ENCODE measurements at regions not wholly inside any gene's neighbourhood (a gene's known extent, or its start where the extent isn't known, plus 50 kb on each side); places are given as distances from the start of the nearest gene placed in this dataset.

DNA sequence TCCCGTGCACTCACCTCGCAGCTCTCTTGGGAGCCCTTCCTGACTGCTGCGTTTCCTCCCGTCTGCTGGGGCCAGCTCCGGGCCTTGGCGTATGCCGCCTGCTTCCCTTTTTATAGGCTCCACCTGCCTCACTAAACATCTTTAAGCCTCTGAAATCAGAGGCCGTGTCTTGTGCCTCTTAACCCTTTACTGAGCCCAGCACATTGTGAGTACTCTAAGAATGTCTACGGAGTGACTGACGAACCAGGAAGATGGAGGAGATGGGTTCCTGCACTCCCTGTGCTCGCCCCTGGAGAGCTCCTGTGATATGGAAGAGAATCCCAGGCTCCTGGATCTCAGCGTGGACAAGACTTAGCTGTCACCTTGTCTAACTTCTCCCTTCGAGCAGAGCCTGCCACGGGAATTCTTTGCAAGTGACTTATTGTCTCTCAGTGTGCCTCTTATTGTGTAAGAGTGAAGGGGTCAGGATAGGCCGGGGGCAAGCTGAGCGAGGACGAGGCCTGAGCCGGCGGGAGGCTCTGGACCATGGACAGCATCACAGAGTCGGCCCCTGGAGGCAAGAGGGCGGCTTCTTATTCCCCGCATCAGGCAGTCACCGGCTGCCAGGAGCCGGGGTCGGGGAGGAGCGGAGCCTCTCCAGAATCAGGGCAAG lies 70.9 kb upstream of the CCDC167 start:
- no peak for DNase-seq (ENCODE audit: low read depth in 2 of 2)
- Histone ChIP-seq H3K27ac (ENCODE audit: insufficient read depth, low read length) (no peak overlapping the region), H3K9ac (ENCODE audit: insufficient read depth, low read length) (no peak overlapping the region), H3K9me3 (ENCODE audit: control insufficient read depth, insufficient read depth, low read depth, low read length) (no peaks in the 10 kb centered on the region), H3K4me2 (ENCODE audit: extremely low read depth, insufficient read depth, low read length) (no peak overlapping the region), H3K79me2 (ENCODE audit: control insufficient read depth, insufficient read depth, low read length) (no peaks in the 10 kb centered on the region), H3K4me3 (replicated peaks in 1 of 4; ENCODE audit: control extremely low read depth in 1 of 4, insufficient read depth in 1 of 4, low read depth in 3 of 4, low read length in 4 of 4) (no peak overlapping the region), H4K20me1 (ENCODE audit: control insufficient read depth, extremely low read depth, insufficient read depth, low read length) (no peaks in the 10 kb centered on the region), H3K4me1 (ENCODE audit: control insufficient read depth, extremely low read depth, insufficient read depth, low read length) (no peaks in the 10 kb centered on the region), H2AFZ (ENCODE audit: low read length) (no peak overlapping the region), H3K36me3 (ENCODE audit: control insufficient read depth, insufficient read depth, low read length) (no peaks in the 10 kb centered on the region), H3K27me3 (ENCODE audit: control insufficient read depth, insufficient read depth, low read length) (peaks cover 14% of the 10 kb centered on the region)
- TF ChIP-seq, protein P1, sequence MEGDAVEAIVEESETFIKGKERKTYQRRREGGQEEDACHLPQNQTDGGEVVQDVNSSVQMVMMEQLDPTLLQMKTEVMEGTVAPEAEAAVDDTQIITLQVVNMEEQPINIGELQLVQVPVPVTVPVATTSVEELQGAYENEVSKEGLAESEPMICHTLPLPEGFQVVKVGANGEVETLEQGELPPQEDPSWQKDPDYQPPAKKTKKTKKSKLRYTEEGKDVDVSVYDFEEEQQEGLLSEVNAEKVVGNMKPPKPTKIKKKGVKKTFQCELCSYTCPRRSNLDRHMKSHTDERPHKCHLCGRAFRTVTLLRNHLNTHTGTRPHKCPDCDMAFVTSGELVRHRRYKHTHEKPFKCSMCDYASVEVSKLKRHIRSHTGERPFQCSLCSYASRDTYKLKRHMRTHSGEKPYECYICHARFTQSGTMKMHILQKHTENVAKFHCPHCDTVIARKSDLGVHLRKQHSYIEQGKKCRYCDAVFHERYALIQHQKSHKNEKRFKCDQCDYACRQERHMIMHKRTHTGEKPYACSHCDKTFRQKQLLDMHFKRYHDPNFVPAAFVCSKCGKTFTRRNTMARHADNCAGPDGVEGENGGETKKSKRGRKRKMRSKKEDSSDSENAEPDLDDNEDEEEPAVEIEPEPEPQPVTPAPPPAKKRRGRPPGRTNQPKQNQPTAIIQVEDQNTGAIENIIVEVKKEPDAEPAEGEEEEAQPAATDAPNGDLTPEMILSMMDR (conservative IDR thresholded peaks at IDR 0.05 in 1 of 2, IDR thresholded peaks at IDR 0.05 in 1 of 2; ENCODE audit: low read depth in 1 of 2, low read length in 2 of 2), result no peak
- TF ChIP-seq EZH2 (IDR thresholded peaks at IDR 0.05; ENCODE audit: low read length, missing control alignments), result no peak

DNA sequence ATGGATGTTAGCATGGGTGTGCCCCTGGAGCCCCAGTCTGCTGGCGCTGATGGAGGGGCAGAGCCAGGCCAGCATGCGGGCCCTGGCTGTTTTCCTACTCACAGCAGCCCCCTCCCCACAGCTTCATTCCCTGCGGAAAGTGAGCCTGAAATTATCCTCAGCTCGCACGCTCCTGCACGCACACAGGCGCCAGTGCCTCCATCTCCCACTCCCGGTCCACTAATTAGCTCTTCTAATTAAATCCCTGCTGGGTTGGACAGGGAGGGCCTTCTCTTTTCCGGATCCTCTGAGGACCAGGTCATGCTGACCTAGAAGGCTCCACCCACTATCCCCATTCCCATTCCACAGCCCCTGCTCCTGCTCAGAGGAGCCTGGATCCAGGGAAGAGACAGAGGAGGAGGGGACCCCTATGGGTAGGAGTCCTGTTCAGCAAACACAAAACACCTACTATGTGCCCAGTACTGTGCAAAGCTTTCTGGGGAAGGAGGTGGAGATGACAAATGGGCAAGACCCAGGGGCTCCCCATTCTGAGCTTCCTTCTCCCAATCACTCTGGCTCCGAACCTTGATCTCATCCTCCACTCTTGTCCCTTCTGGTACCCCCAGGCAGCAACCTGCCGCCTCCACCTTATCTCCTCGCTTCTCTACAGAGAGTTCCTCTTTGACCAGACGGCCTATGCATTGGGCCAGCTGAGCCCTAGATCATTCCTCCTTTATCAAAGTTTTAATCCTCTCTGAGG lies 70.2 kb upstream of the CCDC167 start:
- no peak for DNase-seq (ENCODE audit: low read depth in 2 of 2)
- no peaks in the 10 kb centered on the region for H3K9me3 ChIP-seq (ENCODE audit: control insufficient read depth, insufficient read depth, low read depth, low read length)
- H3K4me1 ChIP-seq (ENCODE audit: control insufficient read depth, extremely low read depth, insufficient read depth, low read length), result no peaks in the 10 kb centered on the region
- peaks cover 21% of the 10 kb centered on the region for H3K27me3 ChIP-seq (ENCODE audit: control insufficient read depth, insufficient read depth, low read length)
- H2AFZ ChIP-seq (ENCODE audit: low read length), result no peak overlapping the region
- H3K9ac ChIP-seq (ENCODE audit: insufficient read depth, low read length), result no peak overlapping the region
- no peak overlapping the region for H3K4me3 ChIP-seq (replicated peaks in 1 of 4; ENCODE audit: control extremely low read depth in 1 of 4, insufficient read depth in 1 of 4, low read depth in 3 of 4, low read length in 4 of 4)
- no peaks in the 10 kb centered on the region for H4K20me1 ChIP-seq (ENCODE audit: control insufficient read depth, extremely low read depth, insufficient read depth, low read length)
- no peak overlapping the region for H3K27ac ChIP-seq (ENCODE audit: insufficient read depth, low read length)
- no peaks in the 10 kb centered on the region for H3K79me2 ChIP-seq (ENCODE audit: control insufficient read depth, insufficient read depth, low read length)
- no peak for TF ChIP-seq EZH2 (IDR thresholded peaks at IDR 0.05; ENCODE audit: low read length, missing control alignments)
- TF ChIP-seq, protein P1 (conservative IDR thresholded peaks at IDR 0.05 in 1 of 2, IDR thresholded peaks at IDR 0.05 in 1 of 2; ENCODE audit: low read depth in 1 of 2, low read length in 2 of 2), result no peak
- H3K4me2 ChIP-seq (ENCODE audit: extremely low read depth, insufficient read depth, low read length), result no peak overlapping the region
- no peaks in the 10 kb centered on the region for H3K36me3 ChIP-seq (ENCODE audit: control insufficient read depth, insufficient read depth, low read length)

DNA sequence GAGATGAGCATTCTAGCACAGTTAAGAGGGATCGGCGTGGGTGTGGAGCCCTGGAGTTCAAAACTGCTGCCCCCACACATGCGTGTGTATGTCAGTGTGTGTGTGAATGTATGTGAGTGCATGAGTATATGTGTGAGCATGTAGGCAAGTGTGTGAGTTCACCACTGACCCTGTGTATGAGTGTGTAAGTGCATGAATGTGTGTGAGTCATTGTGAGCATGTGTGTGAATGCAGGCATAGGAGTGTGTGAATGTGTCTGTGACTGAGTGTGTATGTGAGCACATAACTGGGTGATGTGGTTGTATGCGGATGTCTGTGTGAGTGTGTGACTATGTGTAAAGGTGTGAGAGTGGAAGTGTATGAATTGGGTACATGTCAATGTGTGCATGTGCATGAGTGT lies 69.6 kb upstream of the CCDC167 start:
- peaks cover 27% of the 10 kb centered on the region for H3K27me3 ChIP-seq (ENCODE audit: control insufficient read depth, insufficient read depth, low read length)
- H2AFZ ChIP-seq (ENCODE audit: low read length), result no peak overlapping the region
- H3K9ac ChIP-seq (ENCODE audit: insufficient read depth, low read length), result no peak overlapping the region
- DNase-seq (ENCODE audit: low read depth in 2 of 2), result no peak
- H3K4me3 ChIP-seq (replicated peaks in 1 of 4; ENCODE audit: control extremely low read depth in 1 of 4, insufficient read depth in 1 of 4, low read depth in 3 of 4, low read length in 4 of 4), result no peak overlapping the region
- no peaks in the 10 kb centered on the region for H3K79me2 ChIP-seq (ENCODE audit: control insufficient read depth, insufficient read depth, low read length)
- TF ChIP-seq, protein P1 (conservative IDR thresholded peaks at IDR 0.05 in 1 of 2, IDR thresholded peaks at IDR 0.05 in 1 of 2; ENCODE audit: low read depth in 1 of 2, low read length in 2 of 2), result no peak
- no peak for TF ChIP-seq EZH2 (IDR thresholded peaks at IDR 0.05; ENCODE audit: low read length, missing control alignments)
- H3K27ac ChIP-seq (ENCODE audit: insufficient read depth, low read length), result no peak overlapping the region
- no peaks in the 10 kb centered on the region for H3K4me1 ChIP-seq (ENCODE audit: control insufficient read depth, extremely low read depth, insufficient read depth, low read length)
- H3K4me2 ChIP-seq (ENCODE audit: extremely low read depth, insufficient read depth, low read length), result no peak overlapping the region
- no peaks in the 10 kb centered on the region for H3K9me3 ChIP-seq (ENCODE audit: control insufficient read depth, insufficient read depth, low read depth, low read length)
- H3K36me3 ChIP-seq (ENCODE audit: control insufficient read depth, insufficient read depth, low read length), result no peaks in the 10 kb centered on the region
- H4K20me1 ChIP-seq (ENCODE audit: control insufficient read depth, extremely low read depth, insufficient read depth, low read length), result no peaks in the 10 kb centered on the region

All from fibroblast of lung (primary cell).